Vagina (tissue), 2 donors: ENCODE measurements at regions not wholly inside any gene's neighbourhood (a gene's known extent, or its start where the extent isn't known, plus 50 kb on each side); places are given as distances from the start of the nearest gene placed in this dataset.
"Not testable (repeated sequence)": the region's sequence is repeated elsewhere in the genome, so short reads cannot be mapped to it uniquely, and the experiment has no call there.

Source experiments
- CTCF ChIP-seq, 3 experiments: fragments of 450-650 bp in 2 of 3; fragments of 200-600 bp in 1 of 3; sonication (generic) in 1 of 3; IDR thresholded peaks; one replicate each; pipeline ENCODE4 v1.5.1; 2017 to 2019; ENCODE audit warnings: antibody characterized with exemption in 3 of 3, mild to moderate bottlenecking in 2 of 3, moderate library complexity in 2 of 3
- POLR2A ChIP-seq, 2 donors: fragments of 450-650 bp; IDR thresholded peaks; one replicate each; pipeline ENCODE4 v1.6.1; 2017; ENCODE audit warnings: antibody characterized with exemption in 2 of 2, mild to moderate bottlenecking in 2 of 2, moderate library complexity in 2 of 2
- POLR2AphosphoS5 ChIP-seq, 2 donors: sonication (generic); formaldehyde crosslinking; IDR thresholded peaks; one replicate each; pipeline ENCODE4 v1.9.0; 2017; ENCODE audit warnings: antibody characterized with exemption in 2 of 2, mild to moderate bottlenecking in 2 of 2, low read depth in 1 of 2; ENCODE audit not compliant: insufficient read depth in 1 of 2

GRCh38 chr10:46693218-46693617 lies 114.3 kb downstream of the SYT15 start:
- not testable (repeated sequence) for TF ChIP-seq CTCF (IDR thresholded peaks at IDR 0.05); POLR2A (IDR thresholded peaks at IDR 0.05); POLR2AphosphoS5 (IDR thresholded peaks at IDR 0.05; ENCODE audit: insufficient read depth in 1 of 2, low read depth in 1 of 2)
